Stimulated activated CD8-positive, alpha-beta memory T cell treated with anti-CD3 and anti-CD28 coated beads, Interleukin-2, amount 100 ng/mL, for 48 hours (primary cell): ENCODE measurements at regions not wholly inside any gene's neighbourhood (a gene's known extent, or its start where the extent isn't known, plus 50 kb on each side); places are given as distances from the start of the nearest gene placed in this dataset.
"Not testable (repeated sequence)": the region's sequence is repeated elsewhere in the genome, so short reads cannot be mapped to it uniquely, and the experiment has no call there.

Experiments used
- DNase-seq, 2 donors: peaks; one replicate each; pipeline ENCODE4 v3.0.0-alpha.2; 2020; ENCODE audit warnings: low read depth in 2 of 2

DNA sequence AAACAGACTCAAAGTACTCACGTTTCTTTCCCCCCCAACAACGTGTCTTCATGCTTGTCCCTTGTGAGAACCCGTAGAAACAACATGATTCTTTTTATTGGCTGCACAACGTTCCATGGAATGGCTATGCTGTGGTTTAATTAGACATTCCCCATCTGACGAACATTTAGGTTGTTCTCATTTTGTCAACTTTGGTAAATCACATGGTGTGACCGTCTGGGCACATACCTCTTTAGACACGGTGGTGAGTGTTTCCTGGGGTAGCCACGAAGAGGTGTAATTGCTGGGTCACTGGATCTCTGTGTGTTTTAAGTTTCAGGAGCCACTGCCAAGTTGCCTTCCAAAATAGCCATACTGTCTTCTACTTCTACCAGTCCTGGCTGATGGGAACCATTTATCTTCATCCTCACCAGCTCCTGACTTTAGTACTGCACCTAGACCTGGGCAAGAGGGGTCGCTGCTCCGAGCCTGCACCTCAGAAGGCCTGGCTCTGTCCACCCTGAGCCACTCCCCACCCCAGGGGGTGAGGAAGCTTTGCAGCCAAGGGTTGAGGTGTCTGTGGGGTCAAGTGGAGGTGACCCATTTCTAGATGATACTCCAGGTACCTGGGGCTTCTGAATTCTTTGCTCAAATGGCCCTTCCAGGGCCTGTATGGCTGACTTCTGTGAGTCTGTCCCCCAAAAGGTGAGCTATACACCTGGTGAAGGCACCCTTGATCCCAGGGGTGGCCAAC is 84.7 kb downstream of the IRX5 start:
- DNase-seq: no peak

DNA sequence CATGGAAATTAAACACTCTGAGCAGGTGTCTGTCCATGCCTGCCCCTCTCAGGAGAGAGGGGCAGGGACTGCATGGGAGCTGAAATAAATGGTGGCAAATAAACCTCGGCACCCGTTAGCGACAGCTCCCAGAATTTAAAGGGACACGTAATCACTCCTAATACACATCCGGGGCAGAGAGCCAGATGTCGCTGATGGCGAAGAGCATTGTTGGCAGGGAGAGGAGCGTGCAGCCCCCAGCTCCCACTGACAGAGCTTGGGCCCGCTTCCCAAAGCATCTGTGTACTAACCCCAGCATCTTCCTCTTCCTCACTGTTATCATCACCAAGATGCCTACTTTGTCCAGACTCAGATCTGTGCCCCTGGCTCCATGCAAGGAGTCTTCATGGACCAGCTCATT is 85.8 kb downstream of the IRX5 start:
- DNase-seq: no peak

DNA sequence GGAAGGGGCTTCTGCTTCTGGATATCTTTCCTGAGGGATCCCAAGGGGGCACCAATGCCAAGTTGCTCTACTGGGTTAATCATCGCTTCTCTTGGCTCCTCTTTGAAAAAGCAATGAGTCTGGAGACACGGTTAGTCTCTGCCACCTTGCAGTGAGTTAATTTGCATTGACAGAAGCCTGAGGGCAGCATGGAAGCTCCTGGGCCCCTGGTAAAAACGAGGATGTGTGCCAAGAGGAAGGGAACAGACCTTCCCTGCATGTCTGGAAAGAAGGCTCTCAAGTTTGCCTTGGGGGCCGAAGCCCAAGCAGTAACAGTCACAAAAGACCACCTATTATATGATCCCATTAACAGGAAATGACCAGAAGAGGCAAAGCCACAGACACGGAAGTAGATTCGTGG is 86.7 kb downstream of the IRX5 start:
- no peak for DNase-seq

DNA sequence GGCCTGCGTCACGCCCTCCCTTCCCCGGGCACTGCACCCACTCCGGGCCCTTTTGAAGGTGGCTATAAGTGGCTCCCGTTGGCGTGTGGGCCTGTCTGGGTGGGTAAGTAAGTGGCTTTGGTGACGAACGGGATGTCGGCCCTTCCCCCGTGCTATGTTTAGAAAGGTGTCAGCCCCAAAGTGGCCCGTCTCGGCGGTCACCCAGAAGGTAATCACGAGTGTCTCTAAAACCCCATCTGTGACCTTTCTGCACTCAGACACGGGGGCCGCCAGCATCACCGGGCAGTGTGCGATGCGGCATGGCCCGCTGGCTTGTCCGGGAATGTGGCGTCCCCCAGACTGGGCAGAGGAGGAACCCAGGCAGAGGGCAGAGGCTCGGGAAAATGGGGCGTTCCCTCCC is 88.2 kb downstream of the IRX5 start:
- DNase-seq: no peak

DNA sequence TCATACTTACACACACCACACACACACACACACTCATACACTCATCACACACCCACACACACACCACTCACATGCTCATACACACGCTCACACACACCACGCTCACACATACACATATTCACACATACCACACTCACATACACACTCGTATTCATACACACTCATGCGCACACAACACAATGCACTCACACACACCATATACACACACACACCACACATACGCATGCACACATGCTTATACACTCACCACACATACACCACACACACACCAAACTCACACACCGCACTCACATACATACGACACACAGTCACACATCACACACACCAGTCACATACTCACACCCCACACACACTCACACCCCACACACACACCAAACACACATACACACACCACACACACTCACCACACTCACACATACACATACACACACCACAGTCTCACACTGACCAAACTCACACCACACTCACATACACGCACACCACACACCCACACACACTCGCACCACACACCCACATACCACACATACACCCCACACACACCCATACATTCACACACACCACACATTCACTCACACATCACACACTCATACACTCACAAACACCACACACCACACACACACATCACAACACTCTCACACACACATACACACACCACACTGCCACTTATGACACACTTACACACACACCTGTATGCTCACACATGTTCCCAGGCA is 88.9 kb downstream of the IRX5 start:
- DNase-seq: no peak

DNA sequence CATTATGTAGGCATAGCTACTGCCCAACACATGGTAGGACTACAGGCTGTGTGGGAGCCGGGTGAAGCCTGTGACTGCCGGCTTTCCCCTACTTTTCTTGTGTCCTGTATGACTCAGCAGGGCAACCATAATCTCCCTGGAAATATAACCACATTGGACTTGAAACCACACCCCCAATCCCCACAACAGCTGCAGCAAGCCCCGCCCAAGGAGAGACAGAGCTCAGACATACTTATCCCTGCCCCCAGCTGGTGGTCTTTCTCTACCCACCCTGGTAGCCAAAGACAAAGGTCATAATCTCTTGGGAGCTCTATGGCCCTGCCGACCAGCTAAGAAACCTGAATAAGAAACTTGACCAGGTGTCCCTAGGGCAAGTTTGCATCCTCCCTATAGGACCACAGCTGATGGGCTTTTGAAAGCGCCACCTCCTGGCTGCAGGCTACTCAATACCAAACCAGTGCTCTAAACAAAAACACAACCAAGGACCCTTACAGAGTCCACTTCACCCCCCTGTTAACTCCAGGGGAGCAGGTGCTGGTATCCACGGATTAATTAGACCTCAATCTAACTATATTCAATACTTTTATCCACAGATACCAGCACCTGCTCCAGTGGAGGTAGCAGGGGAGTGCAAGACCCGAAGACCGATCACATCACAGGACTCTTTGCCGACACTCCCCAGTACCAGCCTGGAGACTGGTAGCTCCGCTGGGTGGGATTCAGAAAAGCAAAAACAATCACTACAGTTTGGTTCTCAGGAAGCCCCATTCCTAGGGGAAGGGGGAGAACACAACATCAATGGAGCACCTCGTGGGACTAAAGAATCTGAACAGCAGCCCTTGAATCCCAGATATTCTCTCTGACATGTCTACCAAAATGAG is 91.2 kb downstream of the IRX5 start:
- DNase-seq: no peak

DNA sequence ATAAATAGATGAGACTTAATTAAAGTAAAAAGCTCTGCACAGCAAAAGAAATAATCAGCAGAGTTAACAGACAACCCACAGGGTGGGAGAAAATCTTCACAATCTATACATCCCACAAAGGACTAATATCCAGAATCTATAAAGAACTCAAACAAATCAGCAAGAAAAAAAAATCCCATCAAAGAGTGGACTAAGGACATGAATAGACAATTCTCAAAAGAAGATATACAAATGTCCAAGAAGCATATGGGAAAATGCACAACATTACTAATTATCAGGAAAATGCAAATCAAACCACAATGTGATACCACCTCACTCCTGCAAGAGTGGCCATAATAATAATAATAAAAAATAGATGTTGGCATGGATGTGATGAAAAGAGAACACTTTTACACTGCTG is 96.6 kb downstream of the IRX5 start:
- not testable (repeated sequence) for DNase-seq

DNA sequence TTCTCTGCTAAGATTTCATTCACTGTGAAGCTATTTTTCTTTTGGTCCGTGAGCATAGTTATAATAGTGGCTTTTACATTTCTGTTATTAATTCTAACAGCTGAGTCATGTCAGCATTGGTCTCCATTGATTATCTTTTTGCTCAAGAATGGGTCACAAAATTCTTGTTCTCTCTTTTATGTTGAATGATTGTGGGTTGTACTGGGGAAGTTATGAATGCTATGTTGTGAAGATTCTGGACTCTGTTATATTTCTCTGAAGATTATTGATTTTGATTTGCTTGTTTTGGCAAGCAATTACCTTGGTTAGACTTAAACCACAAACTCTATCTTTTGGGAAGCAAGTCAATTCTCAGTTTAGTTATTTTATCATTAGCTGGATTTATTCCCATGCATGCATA is 98.8 kb downstream of the IRX5 start:
- no peak for DNase-seq

DNA sequence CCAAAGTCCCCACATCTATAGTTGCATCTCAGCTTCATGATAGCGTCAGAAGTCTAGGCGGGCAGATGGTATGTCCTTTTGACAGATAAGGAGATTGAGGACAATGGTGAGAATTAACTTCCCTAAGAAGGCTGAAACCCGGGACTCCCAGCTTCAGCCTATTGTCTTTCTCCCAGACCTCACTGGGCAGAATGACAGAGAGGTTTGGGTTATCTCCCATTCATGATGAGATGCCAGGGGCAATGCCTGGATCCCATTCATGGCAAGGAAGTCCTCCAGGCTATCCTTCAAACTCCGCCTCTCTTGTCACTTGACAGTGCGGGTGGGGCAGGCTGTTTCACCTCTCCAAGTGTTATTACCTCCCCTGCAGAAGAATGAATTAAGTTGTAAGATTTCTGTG is 100.3 kb downstream of the IRX5 start:
- no peak for DNase-seq

DNA sequence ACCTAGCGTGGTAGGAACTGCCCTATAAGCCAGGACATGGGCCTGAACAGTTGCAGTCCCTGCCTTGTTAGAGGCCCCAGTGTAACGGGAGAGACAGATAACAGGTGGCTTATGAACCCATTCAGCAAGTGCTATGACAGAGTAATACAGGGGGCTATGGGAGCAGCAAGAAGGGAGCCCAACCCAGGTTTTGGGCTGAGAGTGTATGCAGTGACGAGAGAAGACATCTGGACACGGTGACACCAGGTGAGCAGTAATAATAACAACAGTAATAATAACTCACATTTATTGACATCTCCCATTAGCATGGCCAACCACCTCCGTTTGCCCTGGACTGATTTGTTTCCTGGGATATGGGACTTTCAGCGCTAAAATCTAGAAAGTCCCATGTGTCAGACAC is 100.8 kb downstream of the IRX5 start:
- no peak for DNase-seq

DNA sequence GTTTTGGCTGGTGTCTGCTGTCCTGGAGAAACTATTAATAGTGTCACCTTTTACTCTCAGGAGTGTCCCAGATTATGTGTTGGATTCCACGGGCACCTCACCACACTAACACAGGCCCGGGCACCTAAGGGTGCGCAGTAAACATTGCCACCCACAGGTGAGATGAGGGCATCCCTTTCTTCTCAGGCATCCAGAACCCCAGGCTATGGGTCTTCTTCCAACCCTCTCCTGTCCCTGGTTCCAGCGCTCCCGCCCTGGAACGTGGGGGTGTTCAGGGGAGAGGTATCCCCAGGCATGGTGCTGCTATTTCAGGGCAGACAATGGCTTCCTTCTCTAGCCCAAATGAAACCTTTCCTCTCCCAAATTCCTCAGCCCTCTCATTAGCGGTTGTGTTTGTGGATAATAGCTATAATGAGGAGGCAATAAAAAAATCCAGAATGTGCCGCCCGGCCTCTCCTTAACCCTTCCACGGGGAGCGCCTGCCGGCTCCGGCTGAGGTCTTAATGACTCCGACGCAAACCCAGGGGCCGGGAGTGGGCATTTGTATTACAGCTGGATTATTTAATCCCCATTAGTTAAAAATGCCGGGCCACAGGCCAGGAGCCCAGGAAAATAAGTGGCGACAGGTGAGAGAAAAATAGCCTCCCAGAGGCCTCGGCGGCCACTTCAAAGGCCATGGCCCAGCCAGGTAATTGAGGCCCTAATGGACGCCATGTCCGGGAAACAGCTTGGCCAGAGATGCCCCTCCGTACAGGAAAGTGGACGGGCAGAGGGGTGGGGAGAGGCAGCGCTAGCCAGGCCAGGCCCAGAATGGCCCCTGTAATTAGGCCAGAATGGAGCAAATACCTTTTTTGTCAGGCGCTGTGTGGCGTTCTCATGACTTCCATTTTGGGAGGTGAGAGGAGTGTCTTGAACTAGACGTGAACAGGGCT is 102.8 kb downstream of the IRX5 start:
- no peak for DNase-seq

DNA sequence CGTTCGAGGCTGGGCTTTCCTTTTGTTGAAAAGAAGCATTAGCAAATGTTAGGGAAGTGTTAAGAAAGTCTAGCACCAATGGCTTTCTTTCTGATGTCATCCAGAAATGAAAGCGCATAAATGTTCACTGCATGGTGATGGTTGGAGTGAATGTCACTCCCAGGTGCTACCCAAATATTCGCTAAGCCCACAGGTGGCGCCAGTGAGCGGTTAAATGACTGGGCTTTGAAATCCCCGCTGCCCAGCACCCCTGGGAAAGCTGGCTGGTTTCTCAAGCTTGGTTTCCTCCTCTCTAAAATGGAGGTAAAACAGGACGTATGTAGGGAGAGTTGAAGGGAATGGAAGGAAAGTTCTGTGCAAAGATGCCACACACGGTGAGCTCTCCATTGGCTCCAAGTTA is 104.4 kb downstream of the IRX5 start:
- peak; percentile 8 to 30 for DNase-seq

DNA sequence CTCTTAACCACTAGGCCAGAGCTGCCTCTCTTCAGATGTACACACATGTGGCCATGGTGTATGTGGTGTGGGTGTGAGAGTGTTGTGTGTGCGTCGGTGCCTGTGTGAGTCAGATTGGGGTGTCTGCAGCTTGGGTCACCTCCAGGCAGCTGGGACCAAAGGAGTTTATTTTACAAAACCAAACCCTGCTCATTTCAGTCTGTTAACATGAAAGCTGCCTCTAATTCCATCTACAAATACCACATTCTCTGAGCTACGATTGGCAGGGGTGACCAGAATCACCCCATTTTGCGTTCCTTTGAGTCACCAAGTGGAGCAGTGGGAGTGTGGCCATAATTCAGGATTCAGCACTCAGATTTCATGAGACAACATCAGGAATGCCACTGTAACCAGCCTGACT is 105.3 kb downstream of the IRX5 start:
- DNase-seq: no peak

DNA sequence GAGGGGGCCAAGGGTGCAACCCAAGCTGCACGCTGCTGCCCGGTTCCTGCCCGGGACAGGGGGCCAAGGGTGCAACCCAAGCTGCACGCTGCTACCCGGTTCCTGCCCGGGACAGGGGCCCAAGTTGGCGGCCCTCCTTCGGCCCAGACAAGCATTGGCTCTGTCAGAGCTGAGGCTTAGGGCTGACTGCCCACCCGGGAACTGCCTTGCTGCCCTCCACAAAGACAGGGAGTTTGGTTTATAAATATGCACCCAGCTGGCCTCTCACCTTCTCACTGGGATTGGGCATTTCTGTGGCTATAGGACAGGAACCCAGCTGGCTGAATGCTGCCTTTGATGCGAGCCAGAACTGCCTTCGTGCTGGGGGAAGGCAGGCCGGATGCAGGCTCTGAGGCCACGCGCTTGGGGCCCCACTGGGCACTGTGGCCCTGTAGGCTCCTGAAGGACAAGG is 105.7 kb downstream of the IRX5 start:
- no peak for DNase-seq

DNA sequence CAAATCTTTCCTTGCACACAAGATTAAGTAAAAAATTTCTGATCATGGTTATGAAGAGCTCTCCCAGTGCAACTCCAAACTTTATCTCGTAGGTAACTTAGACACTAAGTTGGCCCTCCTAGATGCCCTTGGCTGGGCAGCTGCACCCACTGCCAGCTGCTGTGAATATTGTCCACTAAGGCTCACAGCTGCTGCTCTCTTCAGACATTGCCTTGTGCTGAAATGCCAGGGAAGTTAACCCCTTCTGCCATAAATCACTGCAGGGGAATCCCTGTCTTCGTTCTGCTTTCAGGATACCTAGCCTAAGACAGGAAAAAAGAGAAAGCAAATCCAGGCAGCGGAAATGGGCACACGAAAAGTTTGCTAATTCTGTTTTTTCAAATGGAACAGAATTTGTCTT is 106.4 kb downstream of the IRX5 start:
- DNase-seq: no peak

DNA sequence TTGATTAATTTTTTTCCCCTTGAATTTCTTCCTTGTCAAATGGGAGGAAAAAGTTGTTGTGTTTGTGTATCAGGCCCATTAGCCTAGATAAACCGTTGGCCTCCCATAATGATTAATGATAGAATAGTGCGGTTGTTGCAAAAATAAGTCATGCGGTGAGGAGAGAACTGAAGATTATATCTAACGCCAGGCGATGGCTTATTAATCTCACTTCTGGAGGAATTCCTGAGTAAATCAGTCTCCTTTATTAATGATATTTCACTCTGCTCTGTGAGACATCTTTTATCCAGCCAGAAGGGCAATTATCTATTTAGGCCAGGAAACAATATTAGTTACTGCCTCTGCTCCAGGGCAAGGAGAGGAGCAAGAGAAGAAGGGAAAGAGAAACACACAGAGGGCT is 107.3 kb downstream of the IRX5 start:
- DNase-seq: no peak

DNA sequence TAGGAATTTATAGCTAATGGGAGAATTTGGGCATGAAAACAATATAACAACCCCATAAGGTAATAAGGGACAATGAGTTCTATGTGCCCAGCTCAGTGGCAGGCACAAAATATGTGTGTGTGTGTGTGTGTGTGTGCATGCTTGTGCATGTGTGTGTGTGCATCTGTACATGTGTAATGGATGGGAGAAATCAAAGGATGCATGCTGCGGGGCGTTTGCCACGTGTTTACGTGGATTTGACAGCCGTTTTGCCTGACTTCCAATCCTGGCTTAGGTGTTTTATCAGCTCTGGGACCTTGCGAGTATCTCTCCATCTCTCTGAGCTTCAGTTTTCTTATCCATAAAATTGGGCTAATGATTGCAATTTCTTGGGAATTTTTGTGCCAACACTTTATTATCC is 108.4 kb downstream of the IRX5 start:
- DNase-seq: no peak

DNA sequence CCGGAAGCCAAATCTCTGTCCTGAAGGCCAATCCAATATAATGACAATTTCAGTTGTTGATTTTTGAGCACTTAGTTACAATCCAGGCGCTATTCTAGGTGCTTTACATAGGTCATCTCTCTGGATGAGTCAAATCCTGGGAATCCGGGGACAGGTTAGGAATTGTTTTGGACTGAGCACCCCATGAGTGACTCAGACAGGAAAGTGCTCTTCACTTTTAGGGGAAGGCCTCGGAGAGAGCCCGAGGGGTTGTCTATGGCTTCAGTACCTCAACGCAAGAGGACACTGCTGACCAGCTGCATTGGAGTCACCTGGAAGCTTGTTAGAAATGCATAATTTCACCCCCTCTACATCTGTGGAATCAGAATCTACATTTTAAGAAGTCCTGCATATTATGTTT is 108.8 kb downstream of the IRX5 start:
- no peak for DNase-seq

DNA sequence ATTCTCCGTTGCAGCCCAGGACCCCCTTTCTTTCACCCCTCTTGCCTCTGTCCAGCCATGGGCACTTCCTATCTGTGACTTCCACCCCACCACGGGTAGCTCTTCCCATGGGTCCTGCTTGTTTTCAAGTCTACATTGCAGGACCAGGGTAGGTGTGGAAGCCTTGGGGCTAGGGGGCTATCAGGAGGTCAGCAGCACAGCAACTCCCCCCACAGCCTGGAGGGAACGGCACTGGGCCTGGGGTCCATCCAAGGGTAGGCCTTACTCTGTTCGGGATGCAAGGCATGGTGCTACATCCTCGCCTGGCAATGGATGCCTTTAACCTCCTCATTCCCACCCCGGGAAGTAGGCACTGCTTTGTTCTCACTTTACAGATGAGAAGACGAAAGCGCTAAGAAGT is 109.3 kb downstream of the IRX5 start:
- no peak for DNase-seq

DNA sequence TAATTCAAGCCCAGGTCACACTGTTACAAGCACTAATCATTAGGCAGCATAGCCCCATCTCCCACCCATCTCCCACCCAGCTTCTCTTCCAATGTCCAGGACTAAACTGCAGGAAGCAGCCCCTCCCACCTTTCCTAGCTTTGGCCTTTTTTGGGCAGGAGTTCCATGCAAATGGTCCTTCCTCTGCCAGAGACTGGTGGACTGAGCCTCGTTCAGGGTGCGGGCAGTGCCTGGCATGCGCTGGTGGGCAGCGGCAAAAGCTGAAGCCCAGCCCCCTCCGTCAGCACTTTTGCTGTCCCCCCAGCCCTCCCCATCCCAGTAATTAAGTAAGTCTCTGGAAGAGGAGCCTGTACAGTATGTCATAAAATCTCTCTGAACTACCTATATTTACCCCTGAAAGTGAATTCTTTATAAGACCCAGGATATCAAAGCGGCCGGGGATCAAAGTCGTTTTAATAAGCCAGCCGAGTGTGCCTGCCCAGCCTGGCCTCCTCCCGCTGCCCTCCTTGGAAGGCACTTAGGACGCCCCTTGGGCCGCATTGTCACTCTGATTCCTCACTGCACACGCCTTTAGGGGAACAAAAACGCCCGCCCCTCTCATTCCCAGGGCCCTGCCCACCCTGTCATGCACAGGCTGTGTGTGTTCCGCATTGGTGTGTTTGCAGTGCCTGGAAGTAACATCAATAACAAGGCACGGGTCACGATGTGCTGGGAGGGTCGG is 109.9 kb downstream of the IRX5 start:
- no peak for DNase-seq
